D721Med (cell line): ENCODE measurements at regions not wholly inside any gene's neighbourhood (a gene's known extent, or its start where the extent isn't known, plus 50 kb on each side); places are given as distances from the start of the nearest gene placed in this dataset.

Experiments
- DNase-seq: peaks from one replicate; pipeline ENCODE4 v3.0.0; 2011; ENCODE audit warnings: low spot score; ENCODE audit not compliant: insufficient read length
- FAIRE-seq: peaks from 2 replicates; lab custom pipeline; 2011; peaks lifted over from hg19 to GRCh38; lab: Jason Lieb, UNC
- CTCF ChIP-seq: IDR thresholded peaks from 2 replicates; pipeline ENCODE4 v1.5.1; 2012; ENCODE audit warnings: mild to moderate bottlenecking, control low read depth; ENCODE audit not compliant: insufficient read depth; ENCODE audit errors: missing control alignments

- DNase-seq = no peak
- no peak for FAIRE-seq
- no peak for TF ChIP-seq CTCF
Observed at GRCh38 chr21:17460094-17460493, 52.7 kb upstream of the CXADR start.

- TF ChIP-seq CTCF = no peak
- FAIRE-seq = no peak
- no peak for DNase-seq
Observed at GRCh38 chr21:17461014-17461413, 51.8 kb upstream of the CXADR start.

- TF ChIP-seq CTCF = no peak
- FAIRE-seq (no peak), DNase-seq (no peak)
Observed at GRCh38 chr21:17461582-17461981, 51.3 kb upstream of the CXADR start.

GRCh38 chr21:17462276-17462981 lies 50.4 kb upstream of the CXADR start:
- no peak for TF ChIP-seq CTCF
- FAIRE-seq = no peak
- no peak for DNase-seq
